ENCODE measurements at regions not wholly inside any gene's neighbourhood (a gene's known extent, or its start where the extent isn't known, plus 50 kb on each side); places are given as distances from the start of the nearest gene placed in this dataset.

DNA sequence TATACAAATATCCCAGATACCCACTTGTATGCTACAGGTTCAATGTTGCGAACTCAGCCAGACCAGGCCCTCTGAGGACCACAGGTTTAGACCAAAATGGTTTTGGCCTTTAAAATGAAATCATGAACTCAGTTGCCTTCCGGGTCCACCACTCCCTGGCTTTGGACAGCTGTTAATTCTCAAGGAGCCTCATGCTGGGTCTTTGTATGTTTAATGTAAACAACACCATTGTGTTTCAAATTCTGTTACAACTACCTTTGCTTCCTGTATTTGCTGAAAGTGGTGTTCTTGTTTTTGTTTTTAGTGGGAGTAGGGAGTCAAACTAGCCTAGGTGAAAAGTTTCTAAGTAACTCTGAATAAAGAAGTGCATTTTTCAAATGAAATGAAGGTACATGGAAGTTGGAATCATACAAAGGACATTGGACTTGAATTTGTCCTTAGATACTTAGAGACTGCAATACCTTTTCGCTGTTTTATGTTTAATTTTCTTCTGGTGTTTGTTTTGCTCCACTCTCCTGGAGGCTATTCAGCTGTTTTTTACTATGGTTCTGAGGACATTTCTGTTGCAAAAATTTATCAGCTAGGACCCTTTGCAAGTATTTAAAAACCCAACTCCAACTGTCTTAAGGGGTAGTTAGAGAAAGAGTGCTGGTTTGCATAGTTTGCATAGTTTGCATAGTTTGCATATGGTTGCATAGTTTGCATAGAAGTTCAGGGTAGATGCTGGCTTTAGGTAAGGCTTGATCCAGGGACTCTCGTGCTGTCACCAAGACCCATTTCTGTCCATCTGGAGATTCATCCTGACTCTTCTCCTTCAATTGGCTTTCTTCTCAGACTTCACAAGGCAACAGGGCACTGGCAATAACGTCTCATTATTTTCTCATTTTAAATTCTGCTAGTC, 70.1 kb downstream of the MID1IP1 start:
- Histone ChIP-seq H3K4me1 (no peaks in the 10 kb centered on the region), H3K4me3 (no peak overlapping the region), H3K36me3 (no peaks in the 10 kb centered on the region), H3K27me3 (no peaks in the 10 kb centered on the region), H3K27ac (no peak overlapping the region), H3K9me3 (no peaks in the 10 kb centered on the region)
- TF ChIP-seq, protein P1, sequence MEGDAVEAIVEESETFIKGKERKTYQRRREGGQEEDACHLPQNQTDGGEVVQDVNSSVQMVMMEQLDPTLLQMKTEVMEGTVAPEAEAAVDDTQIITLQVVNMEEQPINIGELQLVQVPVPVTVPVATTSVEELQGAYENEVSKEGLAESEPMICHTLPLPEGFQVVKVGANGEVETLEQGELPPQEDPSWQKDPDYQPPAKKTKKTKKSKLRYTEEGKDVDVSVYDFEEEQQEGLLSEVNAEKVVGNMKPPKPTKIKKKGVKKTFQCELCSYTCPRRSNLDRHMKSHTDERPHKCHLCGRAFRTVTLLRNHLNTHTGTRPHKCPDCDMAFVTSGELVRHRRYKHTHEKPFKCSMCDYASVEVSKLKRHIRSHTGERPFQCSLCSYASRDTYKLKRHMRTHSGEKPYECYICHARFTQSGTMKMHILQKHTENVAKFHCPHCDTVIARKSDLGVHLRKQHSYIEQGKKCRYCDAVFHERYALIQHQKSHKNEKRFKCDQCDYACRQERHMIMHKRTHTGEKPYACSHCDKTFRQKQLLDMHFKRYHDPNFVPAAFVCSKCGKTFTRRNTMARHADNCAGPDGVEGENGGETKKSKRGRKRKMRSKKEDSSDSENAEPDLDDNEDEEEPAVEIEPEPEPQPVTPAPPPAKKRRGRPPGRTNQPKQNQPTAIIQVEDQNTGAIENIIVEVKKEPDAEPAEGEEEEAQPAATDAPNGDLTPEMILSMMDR (IDR thresholded peaks at IDR 0.05) = no peak
- no peak for TF ChIP-seq POLR2A (IDR thresholded peaks at IDR 0.05)
- no peak for DNase-seq
- intact Hi-C loops (cut with DNase I; ENCODE audit: low total_unique reads) = no loop called here

DNA sequence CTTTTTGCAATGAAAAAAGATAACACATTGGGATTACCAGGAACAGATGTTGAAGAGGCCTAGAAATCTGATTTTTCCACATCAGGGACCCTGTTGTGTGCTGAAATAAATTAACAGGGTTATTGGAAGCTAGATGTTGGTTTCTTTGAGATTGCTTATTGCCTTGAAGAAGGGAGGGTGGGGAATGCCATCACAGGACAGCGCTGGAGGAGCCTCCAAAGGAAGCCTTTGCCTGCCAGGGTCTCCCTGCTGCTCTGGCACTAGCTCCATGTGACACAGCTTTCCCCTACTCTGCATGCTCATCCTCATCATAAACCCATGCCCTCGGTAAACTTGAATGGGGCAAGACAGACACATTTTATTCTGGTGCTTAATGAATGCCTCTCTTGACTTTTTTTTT, 76.1 kb downstream of the MID1IP1 start:
- intact Hi-C loops (cut with DNase I; ENCODE audit: low total_unique reads) = no loop called here
- Histone ChIP-seq H3K4me3 (no peak overlapping the region), H3K36me3 (no peaks in the 10 kb centered on the region), H3K4me1 (no peaks in the 10 kb centered on the region), H3K27ac (no peak overlapping the region), H3K27me3 (no peaks in the 10 kb centered on the region), H3K9me3 (no peaks in the 10 kb centered on the region)
- TF ChIP-seq POLR2A (IDR thresholded peaks at IDR 0.05) = no peak
- TF ChIP-seq, protein P1 (IDR thresholded peaks at IDR 0.05) = no peak
- DNase-seq = no peak

DNA sequence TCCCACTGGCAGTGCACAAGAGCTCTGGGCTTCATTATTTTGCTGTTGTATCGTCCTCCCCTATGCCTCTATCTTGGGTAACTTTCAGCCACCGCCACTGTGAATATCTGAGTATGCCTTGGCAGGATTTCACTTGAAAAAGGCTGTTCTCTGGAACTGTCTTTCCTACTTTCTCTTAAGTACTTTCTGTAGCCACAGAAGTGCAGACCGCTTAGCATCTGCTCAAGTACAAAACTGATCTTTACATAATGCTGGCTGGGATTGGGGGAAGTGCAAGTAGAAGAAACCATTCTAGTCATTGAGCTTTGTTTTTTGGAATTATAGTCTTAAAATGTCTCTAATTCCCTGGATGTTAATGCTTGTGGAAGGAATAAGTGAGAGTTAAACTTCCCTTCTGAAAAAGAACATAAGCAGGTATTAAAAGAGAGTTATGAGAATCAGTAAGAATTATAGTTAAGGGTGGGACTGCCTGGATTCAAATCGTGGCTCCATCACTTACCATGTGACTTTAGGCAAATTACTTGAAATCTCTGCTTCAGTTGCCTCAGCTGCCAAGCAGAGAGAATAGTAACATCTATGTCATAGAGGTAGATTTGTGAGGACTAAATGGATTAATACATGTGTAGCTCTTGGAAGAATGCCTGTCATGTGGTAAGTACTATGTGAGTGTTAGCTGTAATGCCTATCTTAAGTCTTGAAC, 77.5 kb downstream of the MID1IP1 start:
- Histone ChIP-seq H3K27me3 (no peaks in the 10 kb centered on the region), H3K27ac (no peak overlapping the region), H3K4me1 (no peaks in the 10 kb centered on the region), H3K4me3 (no peak overlapping the region), H3K9me3 (no peaks in the 10 kb centered on the region), H3K36me3 (no peaks in the 10 kb centered on the region)
- no peak for TF ChIP-seq POLR2A (IDR thresholded peaks at IDR 0.05)
- TF ChIP-seq, protein P1 (IDR thresholded peaks at IDR 0.05) = no peak
- intact Hi-C loops (cut with DNase I; ENCODE audit: low total_unique reads) = no loop called here
- DNase-seq = no peak

DNA sequence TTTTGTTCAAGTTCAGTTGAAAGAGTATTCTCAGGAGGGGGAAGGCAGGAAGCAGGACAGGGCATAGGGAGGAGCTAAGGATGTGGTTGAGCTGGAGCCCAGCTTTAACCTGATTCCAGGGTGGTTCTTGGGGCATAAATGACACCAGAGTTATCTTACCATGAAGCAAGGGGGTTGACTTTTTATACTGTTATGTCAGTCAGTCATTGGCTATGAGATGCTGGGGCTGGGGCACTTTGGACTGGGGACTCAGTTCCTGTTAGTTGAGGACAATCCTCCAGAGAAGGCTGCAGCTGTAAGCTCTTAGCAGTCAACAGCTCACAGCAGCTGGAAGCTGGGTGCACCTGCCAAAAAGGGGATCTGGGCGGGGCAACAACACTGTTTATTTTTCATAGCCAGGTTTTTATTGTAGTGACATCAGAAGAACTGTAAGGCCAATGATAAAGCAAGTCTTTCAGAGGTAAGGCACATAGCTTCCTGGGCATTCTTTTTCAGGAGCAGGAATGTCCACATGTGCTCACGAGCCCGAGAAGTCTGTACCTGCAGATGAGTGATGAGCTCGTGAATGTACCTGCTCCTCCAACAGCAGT, 78.5 kb downstream of the MID1IP1 start:
- Histone ChIP-seq H3K4me1 (no peaks in the 10 kb centered on the region), H3K27me3 (no peaks in the 10 kb centered on the region), H3K27ac (no peak overlapping the region), H3K4me3 (no peak overlapping the region), H3K9me3 (no peaks in the 10 kb centered on the region), H3K36me3 (no peaks in the 10 kb centered on the region)
- no peak for TF ChIP-seq POLR2A (IDR thresholded peaks at IDR 0.05)
- TF ChIP-seq, protein P1 (IDR thresholded peaks at IDR 0.05) = no peak
- DNase-seq = no peak
- intact Hi-C loops (cut with DNase I; ENCODE audit: low total_unique reads) = no loop called here

Measured in uterus (tissue), 3 donors.